ENCODE measurements at regions not wholly inside any gene's neighbourhood (a gene's known extent, or its start where the extent isn't known, plus 50 kb on each side); places are given as distances from the start of the nearest gene placed in this dataset.

DNA sequence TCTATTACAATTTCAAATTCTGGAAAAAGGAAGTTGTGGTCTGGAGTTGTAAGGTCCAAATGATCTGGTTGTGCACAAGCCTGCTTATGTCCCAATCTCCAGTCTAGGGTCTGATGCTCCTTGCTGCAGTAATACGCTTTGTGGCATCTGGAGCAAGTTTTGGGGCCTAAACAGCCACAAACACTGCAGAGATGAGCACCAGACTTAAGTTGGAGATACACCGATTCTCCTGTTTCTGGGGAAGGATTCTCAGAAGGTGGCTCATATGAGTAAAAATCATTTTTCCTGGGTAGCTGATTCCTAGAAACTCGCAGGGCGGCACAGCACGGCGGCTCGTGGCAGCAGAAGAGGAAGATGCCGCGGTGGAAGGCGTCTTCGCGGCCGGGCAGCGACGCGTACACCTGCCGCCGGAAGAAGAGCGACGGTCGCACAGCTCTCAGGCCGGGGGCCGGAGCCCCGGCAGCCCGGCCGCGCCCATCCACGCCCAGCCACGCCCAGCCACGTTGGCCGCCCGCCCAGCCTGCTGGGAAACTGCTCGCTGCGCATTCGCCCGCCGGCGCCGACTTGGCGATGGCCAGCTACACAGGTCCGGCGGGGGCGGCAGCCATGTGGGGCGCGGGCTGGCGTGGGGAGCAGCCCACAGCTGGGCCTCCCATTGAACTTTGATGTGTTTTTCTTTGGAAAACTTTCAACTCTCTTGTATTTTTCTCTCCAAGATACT is 129.0 kb downstream of the ASCL4 start:
- TF ChIP-seq POLR2A (IDR thresholded peaks at IDR 0.05), result no peak
- TF ChIP-seq, protein P1, sequence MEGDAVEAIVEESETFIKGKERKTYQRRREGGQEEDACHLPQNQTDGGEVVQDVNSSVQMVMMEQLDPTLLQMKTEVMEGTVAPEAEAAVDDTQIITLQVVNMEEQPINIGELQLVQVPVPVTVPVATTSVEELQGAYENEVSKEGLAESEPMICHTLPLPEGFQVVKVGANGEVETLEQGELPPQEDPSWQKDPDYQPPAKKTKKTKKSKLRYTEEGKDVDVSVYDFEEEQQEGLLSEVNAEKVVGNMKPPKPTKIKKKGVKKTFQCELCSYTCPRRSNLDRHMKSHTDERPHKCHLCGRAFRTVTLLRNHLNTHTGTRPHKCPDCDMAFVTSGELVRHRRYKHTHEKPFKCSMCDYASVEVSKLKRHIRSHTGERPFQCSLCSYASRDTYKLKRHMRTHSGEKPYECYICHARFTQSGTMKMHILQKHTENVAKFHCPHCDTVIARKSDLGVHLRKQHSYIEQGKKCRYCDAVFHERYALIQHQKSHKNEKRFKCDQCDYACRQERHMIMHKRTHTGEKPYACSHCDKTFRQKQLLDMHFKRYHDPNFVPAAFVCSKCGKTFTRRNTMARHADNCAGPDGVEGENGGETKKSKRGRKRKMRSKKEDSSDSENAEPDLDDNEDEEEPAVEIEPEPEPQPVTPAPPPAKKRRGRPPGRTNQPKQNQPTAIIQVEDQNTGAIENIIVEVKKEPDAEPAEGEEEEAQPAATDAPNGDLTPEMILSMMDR (IDR thresholded peaks at IDR 0.05), result no peak
- TF ChIP-seq POLR2AphosphoS5 (IDR thresholded peaks at IDR 0.05), result no peak
